Mononuclear cell (primary cell): ENCODE measurements at regions not wholly inside any gene's neighbourhood (a gene's known extent, or its start where the extent isn't known, plus 50 kb on each side); places are given as distances from the start of the nearest gene placed in this dataset.

Experiments used
- H3K27me3 ChIP-seq: 2 replicates; pipeline ENCODE4 v1.6.0; 2011; ENCODE audit warnings: low read length, control low read depth; ENCODE audit not compliant: insufficient read depth
- H3K4me1 ChIP-seq: 2 replicates; pipeline ENCODE4 v1.5.1; 2011; ENCODE audit warnings: mild to moderate bottlenecking, low read length, control low read depth; ENCODE audit not compliant: insufficient read depth
- H3K4me3 ChIP-seq: 2 replicates; pipeline ENCODE4 v1.5.1; 2011; ENCODE audit warnings: mild to moderate bottlenecking, low read length, moderate library complexity
- H3K9me3 ChIP-seq: 2 replicates; pipeline ENCODE4 v1.5.1; 2011; ENCODE audit warnings: low read depth, mild to moderate bottlenecking, control low read depth, low read length

- Histone ChIP-seq H3K4me1 (no peaks in the 10 kb centered on the region), H3K27me3 (no peaks in the 10 kb centered on the region), H3K9me3 (no peaks in the 10 kb centered on the region), H3K4me3 (no peak overlapping the region)
Measured at GRCh38 chrX:7432901-7433300, 284.9 kb upstream of the PUDP start.

DNA sequence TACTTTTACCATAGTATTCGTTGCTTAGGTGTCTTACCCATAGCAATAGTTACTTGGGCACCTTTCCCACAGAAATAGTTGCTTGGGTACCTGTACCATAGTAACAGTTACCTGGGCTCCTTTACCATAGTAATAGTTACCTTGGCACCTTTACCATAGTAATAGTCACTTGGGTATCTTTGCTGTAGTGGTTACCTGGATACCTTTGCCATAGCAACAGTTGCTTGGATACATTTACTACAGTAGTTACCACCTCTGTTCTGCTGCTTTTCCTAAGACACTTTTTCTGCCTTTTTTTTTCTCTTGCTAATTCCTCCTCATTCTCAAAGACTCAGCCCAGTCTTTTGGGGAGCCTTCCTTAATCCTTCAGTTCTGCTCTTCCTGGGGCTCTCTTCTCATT is 272.8 kb upstream of the PUDP start:
- no peak overlapping the region for H3K4me3 ChIP-seq
- no peaks in the 10 kb centered on the region for H3K9me3 ChIP-seq
- no peaks in the 10 kb centered on the region for H3K27me3 ChIP-seq
- no peaks in the 10 kb centered on the region for H3K4me1 ChIP-seq

- no peaks in the 10 kb centered on the region for H3K27me3 ChIP-seq
- H3K9me3 ChIP-seq: no peaks in the 10 kb centered on the region
- no peaks in the 10 kb centered on the region for H3K4me1 ChIP-seq
- no peak overlapping the region for H3K4me3 ChIP-seq
Measured at GRCh38 chrX:7414753-7415152, 266.8 kb upstream of the PUDP start.

DNA sequence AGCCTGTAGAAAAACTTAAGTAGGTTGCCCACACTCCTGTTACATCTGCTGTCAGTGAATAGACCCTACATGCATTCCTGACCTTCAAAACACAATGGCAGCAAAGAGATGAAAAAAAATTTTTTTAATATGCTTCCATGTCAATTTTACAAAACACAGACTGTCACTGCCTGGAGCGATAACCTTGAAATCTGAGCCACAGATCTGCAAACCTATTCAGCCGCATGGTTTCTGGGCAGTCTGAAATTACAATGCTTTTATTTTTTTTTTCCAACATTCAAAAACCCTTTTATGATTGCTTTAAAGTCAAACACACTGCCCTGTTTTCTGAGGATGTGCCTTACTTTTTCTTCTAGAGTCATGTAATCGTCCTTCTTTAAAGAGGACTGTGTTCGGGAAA is 264.9 kb upstream of the PUDP start:
- Histone ChIP-seq H3K27me3 (no peaks in the 10 kb centered on the region), H3K4me3 (no peak overlapping the region), H3K9me3 (no peaks in the 10 kb centered on the region), H3K4me1 (no peaks in the 10 kb centered on the region)

- Histone ChIP-seq H3K9me3 (no peaks in the 10 kb centered on the region), H3K27me3 (no peaks in the 10 kb centered on the region), H3K4me3 (no peak overlapping the region), H3K4me1 (no peaks in the 10 kb centered on the region)
Measured at GRCh38 chrX:7409866-7410265, 261.9 kb upstream of the PUDP start.

GRCh38 chrX:7399373-7399772 is 251.4 kb upstream of the PUDP start:
- H3K4me3 ChIP-seq: no peak overlapping the region
- no peaks in the 10 kb centered on the region for H3K9me3 ChIP-seq
- no peaks in the 10 kb centered on the region for H3K4me1 ChIP-seq
- no peaks in the 10 kb centered on the region for H3K27me3 ChIP-seq

DNA sequence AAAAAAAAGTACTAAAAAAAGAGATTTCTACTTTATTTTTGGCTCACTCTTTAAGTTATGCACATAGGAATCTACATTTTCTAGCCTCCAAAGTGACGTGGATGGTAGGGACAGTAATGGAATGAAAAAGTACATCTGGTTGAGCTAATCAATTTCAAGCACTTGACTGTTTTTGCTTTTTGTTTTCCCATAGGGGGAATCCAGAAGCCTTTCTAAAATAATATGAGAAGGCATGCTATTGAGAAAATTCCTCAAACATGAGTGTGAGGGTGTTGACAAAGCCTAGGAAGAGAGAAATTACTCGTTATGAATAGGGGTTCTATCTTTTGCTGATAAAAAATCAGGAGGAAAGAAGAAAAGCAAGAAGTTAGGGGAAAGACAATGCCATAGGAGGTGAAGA is 242.5 kb upstream of the PUDP start:
- H3K4me1 ChIP-seq: no peaks in the 10 kb centered on the region
- no peaks in the 10 kb centered on the region for H3K9me3 ChIP-seq
- H3K4me3 ChIP-seq: no peak overlapping the region
- H3K27me3 ChIP-seq: no peaks in the 10 kb centered on the region

DNA sequence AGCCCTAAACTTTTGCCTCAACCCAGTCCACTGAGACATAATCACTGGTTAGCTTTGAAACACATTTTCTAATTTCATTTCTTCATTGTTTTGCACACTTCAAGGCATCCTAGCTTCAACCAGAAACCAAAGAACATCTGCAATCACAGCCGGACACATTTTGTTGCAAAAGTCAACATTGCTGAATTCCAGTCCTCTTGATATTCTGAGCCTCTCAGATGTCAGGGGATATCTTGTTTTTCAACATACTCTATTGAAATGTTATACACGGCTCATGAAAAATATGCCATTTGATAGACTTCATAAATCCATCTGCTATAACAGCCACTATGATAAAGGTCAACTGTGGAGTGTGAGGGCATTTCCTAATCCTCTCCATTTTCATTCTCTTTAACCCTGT is 241.6 kb upstream of the PUDP start:
- Histone ChIP-seq H3K4me1 (no peaks in the 10 kb centered on the region), H3K27me3 (no peaks in the 10 kb centered on the region), H3K4me3 (no peak overlapping the region), H3K9me3 (no peaks in the 10 kb centered on the region)

DNA sequence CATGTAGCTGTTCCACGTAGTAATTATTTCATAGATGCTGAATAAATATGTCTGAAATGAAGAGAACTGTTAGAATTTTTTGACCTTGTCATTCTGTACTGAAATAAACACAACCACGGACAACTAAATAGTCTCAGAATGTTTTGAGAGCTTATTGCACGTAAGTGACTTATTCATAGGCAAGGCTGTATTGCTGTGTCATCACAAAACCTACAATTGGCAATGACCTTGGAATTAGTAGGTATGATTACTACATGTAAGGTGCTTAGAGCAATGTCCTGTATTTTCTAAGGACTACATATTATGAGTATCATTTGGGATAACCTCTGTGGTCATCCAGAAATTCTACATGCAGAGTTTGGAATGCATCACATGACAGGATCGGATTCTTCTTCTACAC is 237.2 kb upstream of the PUDP start:
- Histone ChIP-seq H3K9me3 (no peaks in the 10 kb centered on the region), H3K27me3 (no peaks in the 10 kb centered on the region), H3K4me3 (no peak overlapping the region), H3K4me1 (no peaks in the 10 kb centered on the region)

DNA sequence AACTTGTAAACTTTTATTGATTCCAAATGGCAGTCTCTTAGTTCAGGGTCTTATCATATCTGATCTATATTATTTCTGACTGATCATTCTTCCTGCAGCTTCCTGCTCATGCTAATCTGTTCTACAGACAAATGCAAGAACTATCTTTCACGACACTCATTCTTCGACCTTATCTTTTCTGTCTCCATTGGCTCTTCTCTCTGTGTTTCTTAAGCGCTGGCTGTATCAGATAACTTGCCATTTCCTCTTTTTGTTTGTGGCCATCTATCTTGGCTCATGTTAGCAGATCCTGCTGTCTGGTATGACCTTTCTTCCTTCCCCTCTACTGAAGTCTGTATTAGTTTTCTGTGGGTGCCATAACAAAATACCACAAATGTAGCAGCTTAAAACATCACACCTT is 230.5 kb upstream of the PUDP start:
- no peak overlapping the region for H3K4me3 ChIP-seq
- H3K4me1 ChIP-seq: no peaks in the 10 kb centered on the region
- no peaks in the 10 kb centered on the region for H3K27me3 ChIP-seq
- no peaks in the 10 kb centered on the region for H3K9me3 ChIP-seq

DNA sequence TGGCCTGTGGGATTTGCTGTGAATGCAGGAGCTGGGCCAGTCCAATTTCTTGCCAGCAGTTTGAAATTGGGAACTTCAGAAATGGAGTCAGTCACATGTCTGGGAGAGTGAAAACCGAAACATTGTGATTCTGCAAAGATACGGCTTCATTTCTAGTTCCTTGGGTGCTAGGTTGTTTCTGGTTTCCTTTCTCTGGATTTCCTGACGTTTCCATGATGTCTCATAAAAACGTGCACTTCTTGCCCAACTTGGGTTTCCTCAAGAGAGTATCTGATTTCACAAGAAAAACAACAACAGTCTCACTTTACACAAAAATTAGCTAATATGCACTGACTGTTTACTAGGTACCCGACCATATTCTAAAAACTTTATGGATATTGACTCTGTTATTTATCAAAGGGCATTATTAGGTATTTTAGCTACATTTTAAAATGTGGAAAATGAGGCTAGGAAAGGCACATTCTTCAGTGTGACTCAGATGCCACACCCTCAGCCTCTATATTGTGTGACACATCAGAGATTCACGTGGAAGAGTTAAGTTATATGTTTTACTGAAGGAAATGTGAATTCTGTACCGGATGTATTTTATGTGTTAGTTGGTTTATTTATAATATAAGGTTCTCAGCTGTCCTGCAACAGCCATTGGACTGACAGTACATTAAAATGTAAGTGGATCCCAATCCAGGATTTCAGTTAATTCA is 225.0 kb upstream of the PUDP start:
- no peaks in the 10 kb centered on the region for H3K9me3 ChIP-seq
- no peak overlapping the region for H3K4me3 ChIP-seq
- no peaks in the 10 kb centered on the region for H3K4me1 ChIP-seq
- no peaks in the 10 kb centered on the region for H3K27me3 ChIP-seq

DNA sequence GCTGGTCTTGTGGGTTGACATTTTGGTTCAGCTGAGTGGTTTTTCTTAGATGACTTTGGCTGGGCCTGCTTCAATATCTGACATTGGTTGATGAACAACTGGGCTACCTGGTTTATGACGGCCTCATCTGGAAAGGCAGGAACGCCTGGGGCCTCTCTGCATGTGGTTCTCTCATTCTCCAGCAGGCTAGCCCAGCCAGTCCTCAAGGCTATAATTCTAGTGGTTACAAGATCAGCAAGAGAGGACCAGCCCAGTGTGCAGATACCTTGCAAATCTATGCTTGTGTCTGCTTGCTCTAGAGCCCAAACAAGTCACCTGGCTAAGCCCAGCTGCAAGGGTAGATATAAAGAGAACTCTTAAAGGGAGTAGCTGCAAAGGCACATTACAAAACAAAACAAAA is 214.2 kb upstream of the PUDP start:
- Histone ChIP-seq H3K4me3 (no peak overlapping the region), H3K4me1 (no peaks in the 10 kb centered on the region), H3K27me3 (no peaks in the 10 kb centered on the region), H3K9me3 (no peaks in the 10 kb centered on the region)

GRCh38 chrX:7351926-7352325 is 204.0 kb upstream of the PUDP start:
- H3K9me3 ChIP-seq: no peaks in the 10 kb centered on the region
- H3K4me1 ChIP-seq: no peaks in the 10 kb centered on the region
- H3K27me3 ChIP-seq: no peaks in the 10 kb centered on the region
- H3K4me3 ChIP-seq: no peak overlapping the region

DNA sequence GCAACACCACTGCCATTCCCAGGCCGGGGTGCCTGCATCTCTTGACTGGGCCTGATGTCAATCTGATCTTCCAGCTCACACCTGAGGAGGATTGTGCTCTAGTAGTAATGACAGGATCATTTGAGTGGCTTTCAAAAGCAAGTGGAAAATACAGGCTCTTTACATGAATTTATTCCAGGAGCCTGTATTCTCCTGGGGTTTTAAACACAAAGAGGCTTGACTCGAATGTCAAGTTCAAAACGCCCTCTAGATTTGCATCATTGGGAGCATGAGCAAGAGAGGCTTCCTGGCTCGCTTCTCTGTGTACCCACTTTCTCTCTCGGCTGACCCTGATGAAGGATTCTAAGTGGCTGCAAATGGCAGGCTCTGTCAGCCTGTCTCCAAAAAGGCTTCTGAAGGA is 199.5 kb upstream of the PUDP start:
- H3K4me3 ChIP-seq: no peak overlapping the region
- no peaks in the 10 kb centered on the region for H3K27me3 ChIP-seq
- no peaks in the 10 kb centered on the region for H3K9me3 ChIP-seq
- no peaks in the 10 kb centered on the region for H3K4me1 ChIP-seq

- H3K9me3 ChIP-seq: no peaks in the 10 kb centered on the region
- H3K4me3 ChIP-seq: no peak overlapping the region
- H3K4me1 ChIP-seq: no peaks in the 10 kb centered on the region
- no peaks in the 10 kb centered on the region for H3K27me3 ChIP-seq
Measured at GRCh38 chrX:7346021-7346420, 198.1 kb upstream of the PUDP start.

- no peaks in the 10 kb centered on the region for H3K4me1 ChIP-seq
- no peak overlapping the region for H3K4me3 ChIP-seq
- no peaks in the 10 kb centered on the region for H3K27me3 ChIP-seq
- H3K9me3 ChIP-seq: no peaks in the 10 kb centered on the region
Measured at GRCh38 chrX:7343181-7343580, 195.2 kb upstream of the PUDP start.
